ENCODE measurements at regions not wholly inside any gene's neighbourhood (a gene's known extent, or its start where the extent isn't known, plus 50 kb on each side); places are given as distances from the start of the nearest gene placed in this dataset.

GRCh38 chr13:54802226-54802625 lies 1773.6 kb downstream of the OLFM4 start:
- no peak for TF ChIP-seq FOXA1 (IDR thresholded peaks at IDR 0.05)
- no peak for TF ChIP-seq CTCF (IDR thresholded peaks at IDR 0.05; ENCODE audit: low read depth, low read length, missing input control)
- TF ChIP-seq EGR1 (IDR thresholded peaks at IDR 0.05; ENCODE audit: low read depth in 2 of 2) = no peak
- TF ChIP-seq RXRA (IDR thresholded peaks at IDR 0.05) = no peak
- no peak for TF ChIP-seq MAX (IDR thresholded peaks at IDR 0.05)
- TF ChIP-seq REST (IDR thresholded peaks at IDR 0.05) = no peak
- no peak for TF ChIP-seq HNF4G (IDR thresholded peaks at IDR 0.05)
- TF ChIP-seq GABPA (IDR thresholded peaks at IDR 0.05 in 1 of 2, conservative IDR thresholded peaks at IDR 0.05 in 1 of 2) = no peak
- no peak for TF ChIP-seq RAD21 (IDR thresholded peaks at IDR 0.05)
- no peak for TF ChIP-seq TAF1 (conservative IDR thresholded peaks at IDR 0.05)
- no peak for TF ChIP-seq SP1 (IDR thresholded peaks at IDR 0.05)
- TF ChIP-seq JUND (IDR thresholded peaks at IDR 0.05) = no peak
- TF ChIP-seq ATF3 (IDR thresholded peaks at IDR 0.05) = no peak
- no peak for TF ChIP-seq HNF4A (conservative IDR thresholded peaks at IDR 0.05)
